ENCODE measurements at regions not wholly inside any gene's neighbourhood (a gene's known extent, or its start where the extent isn't known, plus 50 kb on each side); places are given as distances from the start of the nearest gene placed in this dataset.

- TF ChIP-seq EZH2 (IDR thresholded peaks at IDR 0.05): no peak
- TF ChIP-seq POLR2AphosphoS5 (IDR thresholded peaks at IDR 0.05; ENCODE audit: borderline replicate concordance, low read depth, low read length): no peak
- no peak for TF ChIP-seq FOXP2 (optimal IDR thresholded peaks at IDR 0.05; ENCODE audit: control extremely low read depth, extremely low read length, insufficient read depth)
These were observed 110.4 kb upstream of the RFLNA start for GRCh38 chr12:124184456-124184855.
